Upper lobe of left lung (tissue), 6 donors: ENCODE measurements at regions not wholly inside any gene's neighbourhood (a gene's known extent, or its start where the extent isn't known, plus 50 kb on each side); places are given as distances from the start of the nearest gene placed in this dataset.

ENCODE experiments used
- ATAC-seq, 2 donors: fragments of 200-7000 bp; cut with Tn5 transposase; one replicate each; pipeline ENCODE4 v1.9.1; 2022; ENCODE audit warnings: mild to moderate bottlenecking in 2 of 2, moderate library complexity in 2 of 2; ENCODE audit not compliant: low FRiP score in 2 of 2
- DNase-seq, 2 donors: peaks; one replicate each; pipeline ENCODE4 v3.0.0-alpha.2; 2019 to 2020
- H3K27ac ChIP-seq, 4 donors: fragments of 200-600 bp; sonication (generic); one replicate each; pipeline ENCODE4 v1.5.1; 2016 to 2019
- H3K27me3 ChIP-seq, 4 donors: fragments of 200-600 bp; sonication (generic); one replicate each; pipeline ENCODE4 v1.5.1; 2017 to 2019
- H3K36me3 ChIP-seq, 4 donors: fragments of 200-600 bp; sonication (generic); one replicate each; pipeline ENCODE4 v1.5.1; 2016 to 2019
- H3K4me1 ChIP-seq, 4 donors: fragments of 200-600 bp; sonication (generic); one replicate each; pipeline ENCODE4 v1.5.1; 2018 to 2019
- H3K4me3 ChIP-seq, 4 donors: fragments of 200-600 bp; sonication (generic); one replicate each; pipeline ENCODE4 v1.5.1; 2017 to 2019; ENCODE audit warnings: mild to moderate bottlenecking in 2 of 4, moderate library complexity in 1 of 4
- H3K9me3 ChIP-seq, 4 donors: fragments of 200-600 bp; sonication (generic); one replicate each; pipeline ENCODE4 v1.5.1; 2018 to 2019
- CTCF ChIP-seq, 6 experiments: fragments of 450-650 bp in 4 of 6; fragments of 200-600 bp in 2 of 6; sonication (generic) in 2 of 6; IDR thresholded peaks; one replicate each; pipeline ENCODE4 v1.5.1; 2016 to 2019; ENCODE audit warnings: antibody characterized with exemption in 6 of 6
- EP300 ChIP-seq, 4 donors: sonication (generic); formaldehyde crosslinking; IDR thresholded peaks; one replicate each; pipeline ENCODE4 v1.5.1; 2017; ENCODE audit warnings: antibody characterized with exemption in 4 of 4, control low read depth in 2 of 4
- POLR2A ChIP-seq, 4 donors: fragments of 450-650 bp; IDR thresholded peaks; one replicate each; pipeline ENCODE4 v1.5.1; 2016 to 2017; ENCODE audit warnings: antibody characterized with exemption in 4 of 4, mild to moderate bottlenecking in 2 of 4
- POLR2AphosphoS5 ChIP-seq, 2 donors: sonication (generic); formaldehyde crosslinking; IDR thresholded peaks; one replicate each; pipeline ENCODE4 v1.5.1; 2017; ENCODE audit warnings: antibody characterized with exemption in 2 of 2
- WGBS, 2 donors: methylation state at CpG; one replicate each; pipeline ENCODE4 v1.1.5; 2017 to 2018; 5-methylcytosine and 5-hydroxymethylcytosine counted together
- donor health status: DM: no; HTN: no; CAD: no; lungs with moderate emphysema.
- donor health status: DM: no; HTN: yes; CAD: no; lungs with severe emphysema.

- Histone ChIP-seq H3K4me3 (no peak overlapping the region), H3K27ac (no peak overlapping the region), H3K4me1 (no peaks in the 10 kb centered on the region), H3K27me3 (no peaks in the 10 kb centered on the region), H3K36me3 (no peaks in the 10 kb centered on the region), H3K9me3 (no peaks in the 10 kb centered on the region)
- TF ChIP-seq POLR2AphosphoS5 (IDR thresholded peaks at IDR 0.05), result no peak
- TF ChIP-seq POLR2A (IDR thresholded peaks at IDR 0.05), result no peak
- no peak for TF ChIP-seq EP300 (IDR thresholded peaks at IDR 0.05)
- 74 to 80% methylated on average over 2 of the region's 2 CpGs for WGBS, 2 donors
- DNase-seq (no peak), ATAC-seq (no peak)
Observed at GRCh38 chr5:117504305-117504704, 929.7 kb upstream of the SEMA6A start.

- Histone ChIP-seq H3K4me1 (no peaks in the 10 kb centered on the region), H3K36me3 (no peaks in the 10 kb centered on the region), H3K27ac (no peak overlapping the region), H3K4me3 (no peak overlapping the region), H3K27me3 (no peaks in the 10 kb centered on the region), H3K9me3 (no peaks in the 10 kb centered on the region)
- no peak for DNase-seq
- 54 to 71% methylated on average over 3 of the region's 3 CpGs for WGBS, 2 donors
- ATAC-seq, result no peak
- no peak for TF ChIP-seq POLR2A (IDR thresholded peaks at IDR 0.05)
- TF ChIP-seq CTCF (IDR thresholded peaks at IDR 0.05), result no peak
- no peak for TF ChIP-seq POLR2AphosphoS5 (IDR thresholded peaks at IDR 0.05)
- TF ChIP-seq EP300 (IDR thresholded peaks at IDR 0.05), result no peak
Observed at GRCh38 chr5:117497601-117498000, 923.0 kb upstream of the SEMA6A start.

- Histone ChIP-seq H3K27ac (no peak overlapping the region), H3K27me3 (no peaks in the 10 kb centered on the region), H3K4me3 (no peak overlapping the region), H3K36me3 (no peaks in the 10 kb centered on the region), H3K9me3 (no peaks in the 10 kb centered on the region), H3K4me1 (no peaks in the 10 kb centered on the region)
- ATAC-seq (no peak), DNase-seq (no peak)
- TF ChIP-seq POLR2A (IDR thresholded peaks at IDR 0.05) (no peak), EP300 (IDR thresholded peaks at IDR 0.05) (no peak), POLR2AphosphoS5 (IDR thresholded peaks at IDR 0.05) (no peak), CTCF (IDR thresholded peaks at IDR 0.05) (no peak)
- WGBS, 2 donors, result 52 to 53% methylated on average over 1 of the region's 1 CpG
Observed at GRCh38 chr5:117496801-117497200, 922.2 kb upstream of the SEMA6A start.

GRCh38 chr5:117494188-117494587 is 919.6 kb upstream of the SEMA6A start:
- 78 to 93% methylated on average over 2 of the region's 2 CpGs for WGBS, 2 donors
- DNase-seq (no peak), ATAC-seq (no peak)
- H3K4me1 ChIP-seq, result no peaks in the 10 kb centered on the region
- H3K36me3 ChIP-seq, result no peaks in the 10 kb centered on the region
- no peak overlapping the region for H3K27ac ChIP-seq
- no peak for TF ChIP-seq POLR2A (IDR thresholded peaks at IDR 0.05)
- no peak for TF ChIP-seq EP300 (IDR thresholded peaks at IDR 0.05)
- TF ChIP-seq CTCF (IDR thresholded peaks at IDR 0.05), result no peak
- TF ChIP-seq POLR2AphosphoS5 (IDR thresholded peaks at IDR 0.05), result no peak
- no peaks in the 10 kb centered on the region for H3K27me3 ChIP-seq
- no peak overlapping the region for H3K4me3 ChIP-seq
- no peaks in the 10 kb centered on the region for H3K9me3 ChIP-seq

GRCh38 chr5:117488976-117489500 is 914.4 kb upstream of the SEMA6A start:
- ATAC-seq (no peak), DNase-seq (no peak)
- no peak for TF ChIP-seq EP300 (IDR thresholded peaks at IDR 0.05)
- H3K4me3 ChIP-seq, result no peak overlapping the region
- no peaks in the 10 kb centered on the region for H3K4me1 ChIP-seq
- no peaks in the 10 kb centered on the region for H3K36me3 ChIP-seq
- no peaks in the 10 kb centered on the region for H3K9me3 ChIP-seq
- no peak overlapping the region for H3K27ac ChIP-seq
- 55 to 61% methylated on average over 2 of the region's 2 CpGs for WGBS, 2 donors
- no peaks in the 10 kb centered on the region for H3K27me3 ChIP-seq

- WGBS, 2 donors, result 89 to 97% methylated on average over 4 of the region's 4 CpGs
- no peak for ATAC-seq
Observed at GRCh38 chr5:117487556-117487955, 912.9 kb upstream of the SEMA6A start.

More at GRCh38 chr5:117487556-117487955, 912.9 kb upstream of the SEMA6A start:
- H3K27ac ChIP-seq, result no peak overlapping the region
- H3K4me3 ChIP-seq, result no peak overlapping the region
- no peak for DNase-seq
- TF ChIP-seq EP300 (IDR thresholded peaks at IDR 0.05), result no peak
- TF ChIP-seq CTCF (IDR thresholded peaks at IDR 0.05), result no peak
- no peak for TF ChIP-seq POLR2A (IDR thresholded peaks at IDR 0.05)
- TF ChIP-seq POLR2AphosphoS5 (IDR thresholded peaks at IDR 0.05), result no peak
- no peaks in the 10 kb centered on the region for H3K36me3 ChIP-seq
- H3K4me1 ChIP-seq, result no peaks in the 10 kb centered on the region
- H3K9me3 ChIP-seq, result no peaks in the 10 kb centered on the region
- H3K27me3 ChIP-seq, result no peaks in the 10 kb centered on the region
